ENCODE measurements at regions not wholly inside any gene's neighbourhood (a gene's known extent, or its start where the extent isn't known, plus 50 kb on each side); places are given as distances from the start of the nearest gene placed in this dataset.
A peak's percentile ranks its signal among the peaks of the same experiment; 100 is the strongest.
"Not testable (repeated sequence)": the region's sequence is repeated elsewhere in the genome, so short reads cannot be mapped to it uniquely, and the experiment has no call there.

- DNase-seq, result peak; percentile 36
These were observed 111.0 kb upstream of the SLIT3 start for GRCh38 chr5:169411786-169412430.

GRCh38 chr5:169410996-169411783, 110.3 kb upstream of the SLIT3 start:
- no peak for DNase-seq

- DNase-seq, result peak; percentile 55
These were observed 107.8 kb upstream of the SLIT3 start for GRCh38 chr5:169408731-169409130.

- DNase-seq, result no peak
These were observed 107.2 kb upstream of the SLIT3 start for GRCh38 chr5:169408171-169408570.

GRCh38 chr5:169404223-169404622, 103.3 kb upstream of the SLIT3 start:
- no peak for DNase-seq

- DNase-seq, result no peak
These were observed 97.6 kb upstream of the SLIT3 start for GRCh38 chr5:169398515-169398914.

- DNase-seq, result peak; percentile 30
These were observed 94.2 kb upstream of the SLIT3 start for GRCh38 chr5:169395136-169395535.

GRCh38 chr5:169394371-169394770, 93.4 kb upstream of the SLIT3 start:
- DNase-seq, result no peak

- no peak for DNase-seq
These were observed 93.0 kb upstream of the SLIT3 start for GRCh38 chr5:169393907-169394306.

- no peak for DNase-seq
These were observed 89.3 kb upstream of the SLIT3 start for GRCh38 chr5:169390265-169390664.

- no peak for DNase-seq
These were observed 88.4 kb upstream of the SLIT3 start for GRCh38 chr5:169389318-169389717.

GRCh38 chr5:169385636-169386035, 84.7 kb upstream of the SLIT3 start:
- no peak for DNase-seq

- no peak for DNase-seq
These were observed 83.7 kb upstream of the SLIT3 start for GRCh38 chr5:169384661-169385060.

- DNase-seq, result no peak
These were observed 73.8 kb upstream of the SLIT3 start for GRCh38 chr5:169374761-169375160.

GRCh38 chr5:169374111-169374510, 73.2 kb upstream of the SLIT3 start:
- no peak for DNase-seq

GRCh38 chr5:169371801-169372200, 70.9 kb upstream of the SLIT3 start:
- DNase-seq, result not testable (repeated sequence)

GRCh38 chr5:169369130-169369529, 68.2 kb upstream of the SLIT3 start:
- no peak for DNase-seq

GRCh38 chr5:169367861-169368260, 66.9 kb upstream of the SLIT3 start:
- peak; percentile 30 for DNase-seq

GRCh38 chr5:169357291-169357690, 56.4 kb upstream of the SLIT3 start:
- no peak for DNase-seq

GRCh38 chr5:169356811-169357210, 55.9 kb upstream of the SLIT3 start:
- no peak for DNase-seq

GRCh38 chr5:169356181-169356580, 55.2 kb upstream of the SLIT3 start:
- no peak for DNase-seq

- DNase-seq, result no peak
These were observed 54.0 kb upstream of the SLIT3 start for GRCh38 chr5:169354921-169355320.

GRCh38 chr5:169354263-169354662, 53.3 kb upstream of the SLIT3 start:
- peak; percentile 62 for DNase-seq

GRCh38 chr5:169352901-169353300, 52.0 kb upstream of the SLIT3 start:
- no peak for DNase-seq

GRCh38 chr5:169351721-169352120, 50.8 kb upstream of the SLIT3 start:
- no peak for DNase-seq

All from HCEC 1CT (cell line).